OCI-LY1 (cell line): ENCODE measurements at regions not wholly inside any gene's neighbourhood (a gene's known extent, or its start where the extent isn't known, plus 50 kb on each side); places are given as distances from the start of the nearest gene placed in this dataset.
"Not testable (repeated sequence)": the region's sequence is repeated elsewhere in the genome, so short reads cannot be mapped to it uniquely, and the experiment has no call there.

ENCODE experiments used
- H2AFZ ChIP-seq: fragments of 200-600 bp; sonication (generic), shearing (Covaris generic); 2 replicates; pipeline ENCODE4 v1.6.0; 2014; ENCODE audit warnings: antibody characterized with exemption, mild to moderate bottlenecking, low read length
- H3F3A ChIP-seq: fragments of 200-600 bp; sonication (generic), shearing (Covaris generic); 2 replicates; pipeline ENCODE4 v1.6.0; 2014; ENCODE audit warnings: mild to moderate bottlenecking, antibody characterized with exemption, low read length, moderate library complexity; ENCODE audit not compliant: insufficient read depth
- H3K27ac ChIP-seq: fragments of 200-600 bp; sonication (generic); 2 replicates; pipeline ENCODE4 v1.5.1; 2014; ENCODE audit warnings: low read length, mixed run types, mild to moderate bottlenecking, low read depth; ENCODE audit not compliant: poor library complexity, severe bottlenecking
- H3K27me3 ChIP-seq: fragments of 200-600 bp; sonication (generic); 2 replicates; pipeline ENCODE4 v1.6.0; 2014; ENCODE audit warnings: antibody characterized with exemption, mild to moderate bottlenecking, low read length, moderate library complexity; ENCODE audit not compliant: insufficient read depth
- H3K36me3 ChIP-seq: fragments of 200-600 bp; sonication (generic); 2 replicates; pipeline ENCODE4 v1.6.1; 2014; ENCODE audit warnings: mild to moderate bottlenecking, antibody characterized with exemption, low read length, moderate library complexity, mixed read lengths; ENCODE audit not compliant: insufficient read depth
- H3K4me1 ChIP-seq: fragments of 200-600 bp; sonication (generic); 2 replicates; pipeline ENCODE4 v1.5.1; 2014; ENCODE audit warnings: mild to moderate bottlenecking, low read length, moderate library complexity; ENCODE audit not compliant: insufficient read depth, severe bottlenecking
- H3K4me2 ChIP-seq: fragments of 200-600 bp; sonication (generic), shearing (Covaris generic); 2 replicates; pipeline ENCODE4 v1.6.1; 2014; ENCODE audit warnings: low read length
- H3K4me3 ChIP-seq: fragments of 200-600 bp; sonication (generic); 2 replicates; pipeline ENCODE4 v1.5.1; 2014; ENCODE audit warnings: low read length, low read depth, mild to moderate bottlenecking, mixed read lengths; ENCODE audit not compliant: poor library complexity, severe bottlenecking
- H3K79me2 ChIP-seq: fragments of 200-600 bp; shearing (Covaris generic); 2 replicates; pipeline ENCODE4 v1.6.1; 2016; ENCODE audit warnings: mixed run types, low read length, mixed read lengths; ENCODE audit not compliant: insufficient read depth
- H3K9ac ChIP-seq: fragments of 200-600 bp; sonication (generic), shearing (Covaris generic); 2 replicates; pipeline ENCODE4 v1.6.1; 2014; ENCODE audit warnings: mild to moderate bottlenecking, low read length, mixed read lengths
- H3K9me2 ChIP-seq: fragments of 200-600 bp; sonication (generic), shearing (Covaris generic); 2 replicates; pipeline ENCODE4 v1.6.1; 2014; ENCODE audit warnings: low read depth, mild to moderate bottlenecking, low read length, mixed read lengths
- H3K9me3 ChIP-seq: fragments of 200-600 bp; shearing (Covaris generic); 2 replicates; pipeline ENCODE4 v1.6.1; 2014; ENCODE audit warnings: low read length, mixed read lengths
- H4K20me1 ChIP-seq: fragments of 200-600 bp; sonication (generic), shearing (Covaris generic); 2 replicates; pipeline ENCODE4 v1.6.0; 2016; ENCODE audit warnings: mild to moderate bottlenecking, low read length; ENCODE audit not compliant: insufficient read depth
- CTCF ChIP-seq: fragments of 200-600 bp; sonication (generic), shearing (Covaris generic); IDR thresholded peaks from 2 replicates; pipeline ENCODE4 v1.5.1; 2017; ENCODE audit warnings: mild to moderate bottlenecking, antibody characterized with exemption, low read length, moderate library complexity, mixed read lengths
- EZH2 ChIP-seq: fragments of 200-600 bp; sonication (generic), shearing (Covaris generic); IDR thresholded peaks from 2 replicates; pipeline ENCODE4 v1.8.0; 2017; ENCODE audit warnings: borderline replicate concordance, mixed run types, mild to moderate bottlenecking, antibody characterized with exemption, low read length, moderate library complexity, mixed read lengths

- no peaks in the 10 kb centered on the region for H4K20me1 ChIP-seq
- peaks cover 46% of the 10 kb centered on the region for H3K4me1 ChIP-seq
- no peaks in the 10 kb centered on the region for H3K9me3 ChIP-seq
- H2AFZ ChIP-seq: no peak overlapping the region
- TF ChIP-seq EZH2 (no peak), CTCF (no peak)
- no peak overlapping the region for H3K9ac ChIP-seq
- H3K9me2 ChIP-seq: no peaks in the 10 kb centered on the region
- no peaks in the 10 kb centered on the region for H3K36me3 ChIP-seq
- H3K79me2 ChIP-seq: no peaks in the 10 kb centered on the region
- H3K27ac ChIP-seq: no peak overlapping the region
- no peaks in the 10 kb centered on the region for H3F3A ChIP-seq
- H3K27me3 ChIP-seq: no peaks in the 10 kb centered on the region
- no peak overlapping the region for H3K4me2 ChIP-seq
- no peak overlapping the region for H3K4me3 ChIP-seq
These were observed 62.7 kb downstream of the CCDC74A start for GRCh38 chr2:131590366-131590765.

DNA sequence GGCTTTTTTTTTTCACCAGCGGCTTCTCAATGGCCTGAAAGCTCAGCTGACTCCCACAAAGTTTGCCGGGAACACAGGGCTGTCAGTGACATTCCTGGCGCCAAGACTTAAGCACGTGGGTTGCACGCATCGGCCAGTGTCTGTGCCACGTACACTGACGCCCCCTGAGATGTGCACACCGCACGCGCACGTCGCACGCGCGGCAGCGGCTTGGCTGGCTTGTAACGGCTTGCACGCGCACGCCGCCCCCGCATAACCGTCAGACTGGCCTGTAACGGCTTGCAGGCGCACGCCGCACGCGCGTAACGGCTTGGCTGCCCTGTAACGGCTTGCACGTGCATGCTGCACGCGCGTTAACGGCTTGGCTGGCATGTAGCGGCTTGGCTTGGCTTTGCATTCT, 63.2 kb downstream of the CCDC74A start:
- Histone ChIP-seq H3K4me1 (peaks cover 40% of the 10 kb centered on the region), H2AFZ (no peak overlapping the region), H3K9ac (no peak overlapping the region), H3K4me3 (no peak overlapping the region), H3F3A (no peaks in the 10 kb centered on the region), H3K27me3 (no peaks in the 10 kb centered on the region), H3K27ac (no peak overlapping the region), H4K20me1 (no peaks in the 10 kb centered on the region), H3K79me2 (no peaks in the 10 kb centered on the region), H3K4me2 (no peak overlapping the region), H3K9me3 (no peaks in the 10 kb centered on the region), H3K36me3 (no peaks in the 10 kb centered on the region), H3K9me2 (no peaks in the 10 kb centered on the region)
- TF ChIP-seq EZH2 (no peak), CTCF (no peak)

DNA sequence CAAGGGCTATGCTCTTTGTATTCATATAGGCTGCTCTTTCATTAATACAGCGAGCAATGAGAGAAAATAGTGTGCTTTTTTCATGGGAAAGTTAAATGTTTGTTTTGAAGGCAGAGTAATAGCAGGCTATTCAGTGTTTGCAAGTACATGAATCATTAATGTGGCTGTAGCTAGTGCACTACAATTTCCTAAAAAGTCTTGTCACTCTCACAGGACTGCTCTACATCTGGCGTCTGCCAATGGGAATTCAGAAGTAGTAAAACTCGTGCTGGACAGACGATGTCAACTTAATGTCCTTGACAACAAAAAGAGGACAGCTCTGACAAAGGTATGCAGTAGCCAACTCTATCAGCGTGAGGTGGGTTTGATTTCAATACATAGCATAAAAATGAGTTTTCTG, 68.9 kb downstream of the CCDC74A start:
- not testable (repeated sequence) for H3K36me3 ChIP-seq, H3K9me2 ChIP-seq, H3K9ac ChIP-seq, H2AFZ ChIP-seq, H3K9me3 ChIP-seq, H3K4me3 ChIP-seq, H3K4me2 ChIP-seq, H3K4me1 ChIP-seq, H3K79me2 ChIP-seq, H4K20me1 ChIP-seq, H3F3A ChIP-seq, H3K27me3 ChIP-seq, H3K27ac ChIP-seq

DNA sequence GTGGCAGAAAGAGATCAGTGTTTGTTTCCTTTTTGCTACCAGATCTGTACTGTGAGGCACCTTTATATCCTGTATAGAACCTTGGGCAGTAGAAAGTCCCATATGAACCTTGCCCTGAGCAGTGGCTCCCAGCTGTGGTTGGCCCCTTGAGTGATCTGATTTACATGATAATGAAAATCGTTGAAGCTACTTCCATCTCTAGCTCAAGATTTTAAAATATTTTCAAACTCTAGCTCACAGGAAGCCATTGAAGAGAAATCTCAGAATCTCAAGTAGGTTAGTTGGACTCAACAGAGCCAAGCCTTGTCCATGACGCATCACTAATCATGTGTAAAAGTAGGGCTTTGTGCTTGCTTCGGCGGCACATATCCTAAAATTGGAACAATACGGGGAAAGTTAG, 74.8 kb downstream of the CCDC74A start:
- H3K9me2 ChIP-seq, H3K4me2 ChIP-seq, H3K36me3 ChIP-seq, H3K79me2 ChIP-seq, H3F3A ChIP-seq, H3K9ac ChIP-seq, H3K27me3 ChIP-seq, H3K4me3 ChIP-seq, H3K9me3 ChIP-seq, H2AFZ ChIP-seq, H3K4me1 ChIP-seq, H4K20me1 ChIP-seq, H3K27ac ChIP-seq: not testable (repeated sequence)

GRCh38 chr2:131604652-131605051, 77.0 kb downstream of the CCDC74A start:
- not testable (repeated sequence) for H3K4me2 ChIP-seq, H3K9me3 ChIP-seq, H3K27me3 ChIP-seq, H3K9me2 ChIP-seq, H3K36me3 ChIP-seq, H2AFZ ChIP-seq, H4K20me1 ChIP-seq, H3K79me2 ChIP-seq, H3K4me1 ChIP-seq, H3K27ac ChIP-seq, H3F3A ChIP-seq, H3K9ac ChIP-seq, H3K4me3 ChIP-seq

DNA sequence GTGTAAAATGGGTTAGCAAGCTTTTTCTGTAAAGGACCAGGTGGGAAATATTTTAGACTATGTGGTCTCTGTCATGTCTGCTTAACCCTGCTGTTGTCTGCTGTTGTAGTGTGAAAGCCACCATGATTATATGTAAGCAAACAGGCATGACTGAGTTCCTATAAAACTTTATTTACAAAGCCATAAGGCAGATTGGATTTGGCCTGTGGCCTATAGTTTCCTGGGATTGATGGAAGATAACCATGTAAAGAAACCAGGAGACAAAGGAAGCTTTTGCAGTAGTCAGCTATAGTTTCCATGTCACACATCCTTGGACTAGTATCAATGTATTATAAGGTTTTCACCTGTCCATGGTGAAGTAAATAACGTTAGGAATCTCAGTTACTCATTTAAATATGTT, 78.7 kb downstream of the CCDC74A start:
- not testable (repeated sequence) for H3K9me3 ChIP-seq, H3K27ac ChIP-seq

More for the DNA sequence above, 78.7 kb downstream of the CCDC74A start:
- not testable (repeated sequence) for H3F3A ChIP-seq, H3K4me2 ChIP-seq, H3K79me2 ChIP-seq, H3K4me3 ChIP-seq, H3K9ac ChIP-seq, H3K27me3 ChIP-seq, H3K4me1 ChIP-seq, H3K36me3 ChIP-seq, H4K20me1 ChIP-seq, H2AFZ ChIP-seq, H3K9me2 ChIP-seq
